NT2/D1 (cell line): ENCODE measurements at regions not wholly inside any gene's neighbourhood (a gene's known extent, or its start where the extent isn't known, plus 50 kb on each side); places are given as distances from the start of the nearest gene placed in this dataset.

Experiments
- DNase-seq: peaks from one replicate; pipeline ENCODE4 v3.0.0-alpha.2; 2011; ENCODE audit warnings: low read depth, low spot score
- H3K27me3 ChIP-seq: 2 replicates; pipeline ENCODE4 v1.6.0; 2011; ENCODE audit warnings: mild to moderate bottlenecking; ENCODE audit not compliant: insufficient read length, insufficient read depth
- H3K36me3 ChIP-seq: 2 replicates; pipeline ENCODE4 v1.6.1; 2011; ENCODE audit warnings: mild to moderate bottlenecking, low read length, mixed read lengths; ENCODE audit not compliant: insufficient read depth, insufficient read length
- H3K4me1 ChIP-seq: 2 replicates; pipeline ENCODE4 v1.5.1; 2011; ENCODE audit not compliant: insufficient read depth, insufficient read length
- H3K4me3 ChIP-seq: 2 replicates; pipeline ENCODE4 v1.5.1; 2011; ENCODE audit warnings: low read depth; ENCODE audit not compliant: insufficient read length
- H3K9ac ChIP-seq: 2 replicates; pipeline ENCODE4 v1.6.0; 2011; ENCODE audit warnings: low read depth; ENCODE audit not compliant: insufficient read length
- H3K9me3 ChIP-seq: 2 replicates; pipeline ENCODE4 v1.5.1; 2011; ENCODE audit warnings: mild to moderate bottlenecking, low read length; ENCODE audit not compliant: insufficient read depth
- SUZ12 ChIP-seq: IDR thresholded peaks from 2 replicates; pipeline ENCODE4 v1.6.1; 2011; ENCODE audit not compliant: insufficient read length, insufficient read depth; ENCODE audit errors: extremely low read depth
- YY1 ChIP-seq: IDR thresholded peaks from 2 replicates; pipeline ENCODE4 v1.6.1; 2011; ENCODE audit not compliant: insufficient read length, insufficient read depth
- ZNF274 ChIP-seq: IDR thresholded peaks from 2 replicates; pipeline ENCODE4 v1.6.1; 2011; ENCODE audit warnings: mild to moderate bottlenecking, low read depth, low read length

DNA sequence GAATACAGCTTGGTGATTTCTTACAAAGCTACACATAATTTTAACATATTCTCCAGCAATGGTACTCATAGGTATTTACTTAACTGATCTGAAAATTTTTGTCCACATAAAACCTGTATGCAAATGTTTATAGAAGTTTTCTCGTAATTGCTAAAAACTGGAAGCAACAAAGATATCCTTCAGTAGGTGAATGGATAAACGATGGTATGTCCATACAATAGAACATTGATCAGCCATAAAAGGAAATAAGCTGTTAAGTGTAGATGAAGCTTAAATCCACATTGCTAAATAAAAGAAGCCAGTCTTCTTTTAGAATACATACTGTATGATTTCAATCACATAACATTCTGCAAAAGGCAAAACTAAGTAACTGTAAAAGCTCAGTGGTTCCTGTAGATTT is 224.8 kb upstream of the DPYD start:
- DNase-seq: no peak
- H3K36me3 ChIP-seq: no peaks in the 10 kb centered on the region
- H3K27me3 ChIP-seq: no peaks in the 10 kb centered on the region
- no peak for TF ChIP-seq ZNF274
- no peak for TF ChIP-seq YY1
- TF ChIP-seq SUZ12: no peak
- no peaks in the 10 kb centered on the region for H3K9me3 ChIP-seq
- H3K9ac ChIP-seq: no peak overlapping the region
- no peak overlapping the region for H3K4me3 ChIP-seq
- no peaks in the 10 kb centered on the region for H3K4me1 ChIP-seq

DNA sequence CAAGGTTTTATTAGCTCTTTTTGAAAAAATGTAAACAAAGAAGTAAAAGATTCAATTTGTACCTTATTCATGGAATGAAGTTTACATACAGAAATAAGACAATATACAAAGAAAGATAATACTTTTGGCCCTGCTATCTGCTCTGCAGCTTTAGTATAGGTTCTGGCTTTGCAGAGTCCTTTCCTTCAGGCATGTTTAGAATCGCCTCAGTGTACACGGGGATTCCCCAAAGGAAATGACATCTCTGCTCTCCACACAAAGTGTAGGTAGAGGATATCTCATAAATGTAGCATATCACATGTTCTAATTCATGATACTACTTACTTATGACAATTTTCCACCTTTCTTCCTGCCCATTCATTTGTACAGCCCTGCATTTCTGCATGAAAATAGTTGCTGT is 222.6 kb upstream of the DPYD start:
- Histone ChIP-seq H3K36me3 (no peaks in the 10 kb centered on the region), H3K4me3 (no peak overlapping the region), H3K27me3 (no peaks in the 10 kb centered on the region), H3K9ac (no peak overlapping the region), H3K9me3 (no peaks in the 10 kb centered on the region), H3K4me1 (no peaks in the 10 kb centered on the region)
- DNase-seq: no peak
- TF ChIP-seq ZNF274 (no peak), YY1 (no peak), SUZ12 (no peak)

DNA sequence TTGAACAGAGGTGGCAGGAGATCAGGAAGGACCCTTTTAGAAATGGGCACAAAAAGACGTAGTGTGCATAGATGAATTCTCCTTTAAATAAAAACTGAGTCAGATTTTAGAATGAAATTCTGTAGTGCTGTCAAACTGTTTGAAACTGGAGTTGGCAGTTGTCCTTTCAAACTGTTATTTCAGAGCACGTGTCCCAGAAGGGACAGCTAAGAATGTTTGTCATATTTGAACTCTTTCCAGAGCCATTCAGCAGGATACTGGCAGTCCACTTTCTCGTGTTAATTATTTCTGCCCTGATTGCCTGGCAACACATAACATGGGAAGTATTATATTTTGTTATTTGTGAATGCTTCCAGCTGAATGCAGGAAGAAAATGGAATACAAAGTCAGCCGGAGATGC is 212.3 kb upstream of the DPYD start:
- TF ChIP-seq SUZ12: no peak
- TF ChIP-seq YY1: no peak
- no peak for TF ChIP-seq ZNF274
- no peak for DNase-seq
- Histone ChIP-seq H3K27me3 (no peaks in the 10 kb centered on the region), H3K36me3 (no peaks in the 10 kb centered on the region), H3K4me3 (no peak overlapping the region), H3K4me1 (no peaks in the 10 kb centered on the region), H3K9ac (no peak overlapping the region), H3K9me3 (no peaks in the 10 kb centered on the region)

DNA sequence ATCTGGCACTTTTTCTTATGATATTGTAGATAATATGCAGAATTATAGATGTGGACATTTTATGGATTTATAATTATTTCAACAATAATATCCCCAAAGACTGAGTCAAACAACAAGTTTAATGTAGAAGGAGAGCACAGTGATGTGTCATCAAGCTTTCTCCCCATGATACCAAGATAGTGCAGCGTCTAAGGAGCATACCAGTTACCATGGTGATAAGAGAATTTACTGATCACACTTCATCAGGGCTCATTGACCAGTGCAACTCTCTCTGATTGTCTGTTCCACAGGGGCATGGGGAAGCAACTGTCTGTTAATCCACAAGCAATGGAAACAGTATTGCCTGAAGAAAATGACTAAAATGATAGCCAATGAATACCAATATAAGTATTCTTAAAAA is 209.6 kb upstream of the DPYD start:
- no peak overlapping the region for H3K4me3 ChIP-seq

DNA sequence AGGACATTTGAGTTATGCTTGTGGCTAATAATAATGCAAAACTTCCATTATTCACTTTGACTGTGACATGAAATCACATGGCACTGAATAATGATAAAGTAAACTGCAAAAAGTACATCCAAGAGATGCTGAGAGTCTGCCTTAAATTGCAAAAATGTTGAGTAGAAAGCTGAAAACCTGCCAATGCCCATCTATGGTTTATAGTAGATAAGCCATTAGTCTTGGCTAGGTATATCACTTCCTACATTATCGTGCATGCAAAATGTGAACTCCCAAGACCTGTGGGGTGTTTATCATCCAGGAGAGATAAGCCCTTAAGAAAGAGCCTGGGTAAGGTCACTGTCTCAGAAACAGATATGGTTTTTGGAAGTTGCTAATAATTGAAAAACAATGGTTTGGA is 208.7 kb upstream of the DPYD start:
- H3K4me3 ChIP-seq: no peak overlapping the region
- no peak overlapping the region for H3K9ac ChIP-seq
- no peaks in the 10 kb centered on the region for H3K4me1 ChIP-seq
- no peaks in the 10 kb centered on the region for H3K27me3 ChIP-seq
- TF ChIP-seq YY1: no peak
- no peak for TF ChIP-seq SUZ12
- no peak for TF ChIP-seq ZNF274
- no peak for DNase-seq
- no peaks in the 10 kb centered on the region for H3K9me3 ChIP-seq
- no peaks in the 10 kb centered on the region for H3K36me3 ChIP-seq

More for the DNA sequence above, 209.6 kb upstream of the DPYD start:
- DNase-seq: no peak
- Histone ChIP-seq H3K36me3 (no peaks in the 10 kb centered on the region), H3K9me3 (no peaks in the 10 kb centered on the region), H3K27me3 (no peaks in the 10 kb centered on the region), H3K9ac (no peak overlapping the region), H3K4me1 (no peaks in the 10 kb centered on the region)
- no peak for TF ChIP-seq ZNF274
- no peak for TF ChIP-seq SUZ12
- TF ChIP-seq YY1: no peak

DNA sequence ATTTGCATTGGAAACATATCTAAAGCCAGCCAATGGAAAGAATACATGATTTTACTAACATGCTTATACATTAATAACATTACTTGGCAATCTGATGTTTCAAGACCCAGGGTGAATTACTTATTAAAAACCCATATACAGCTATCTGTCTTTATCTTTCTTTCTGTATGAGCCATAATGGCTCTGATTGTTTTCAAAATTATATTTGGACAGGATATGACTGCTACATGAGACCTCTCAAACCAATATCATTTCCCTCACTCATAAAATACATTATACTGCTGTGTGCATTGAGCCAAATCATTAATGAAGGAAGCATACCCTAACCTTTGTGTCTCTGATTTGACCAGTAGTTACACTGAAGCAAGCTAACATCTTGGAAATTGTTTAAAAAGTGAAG is 205.9 kb upstream of the DPYD start:
- no peak for DNase-seq
- Histone ChIP-seq H3K9me3 (no peaks in the 10 kb centered on the region), H3K4me3 (no peak overlapping the region), H3K27me3 (no peaks in the 10 kb centered on the region), H3K9ac (no peak overlapping the region), H3K4me1 (no peaks in the 10 kb centered on the region), H3K36me3 (no peaks in the 10 kb centered on the region)
- TF ChIP-seq YY1: no peak

DNA sequence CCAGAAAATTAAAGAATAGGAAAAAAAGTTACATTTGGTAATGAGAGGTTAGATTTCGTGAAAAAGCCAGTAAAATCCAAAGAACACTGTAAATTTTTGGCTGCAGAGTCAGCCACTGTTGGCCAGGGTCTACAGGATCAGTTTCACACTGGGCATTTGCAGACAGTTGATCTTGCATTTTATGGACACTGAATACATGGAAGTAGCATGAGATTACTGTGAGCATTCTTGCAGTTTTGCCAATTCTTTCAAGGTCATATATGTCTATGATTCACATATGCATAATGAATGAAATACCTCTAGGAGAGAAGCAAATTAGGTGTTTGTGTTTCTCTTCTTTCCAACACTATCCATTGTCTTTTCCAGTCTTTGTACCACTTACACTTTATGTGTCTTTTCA is 200.8 kb upstream of the DPYD start:
- H3K27me3 ChIP-seq: no peaks in the 10 kb centered on the region
- H3K4me1 ChIP-seq: no peaks in the 10 kb centered on the region
- H3K36me3 ChIP-seq: no peaks in the 10 kb centered on the region
- TF ChIP-seq SUZ12: no peak
- no peak for TF ChIP-seq ZNF274
- TF ChIP-seq YY1: no peak
- H3K4me3 ChIP-seq: no peak overlapping the region
- no peak overlapping the region for H3K9ac ChIP-seq
- no peaks in the 10 kb centered on the region for H3K9me3 ChIP-seq
- DNase-seq: no peak

DNA sequence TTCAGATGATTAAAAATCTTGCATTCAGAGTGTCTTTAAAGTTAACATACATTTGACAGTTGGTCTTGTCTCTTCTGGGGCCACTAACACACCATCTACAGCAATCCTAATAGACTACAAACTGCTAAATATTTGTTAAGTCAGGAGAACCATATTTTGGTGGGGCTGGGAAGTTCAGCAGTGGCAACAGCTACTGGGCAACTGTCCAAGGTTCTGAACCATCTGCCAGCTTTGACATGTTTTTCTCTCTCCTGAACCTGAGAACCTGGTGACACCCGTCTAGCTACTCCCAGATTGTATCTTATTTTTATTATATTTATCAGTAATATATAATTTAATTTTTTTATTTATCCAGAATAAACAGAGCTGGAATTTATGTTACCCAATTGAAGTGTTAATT is 199.0 kb upstream of the DPYD start:
- no peaks in the 10 kb centered on the region for H3K36me3 ChIP-seq
- TF ChIP-seq SUZ12: no peak
- TF ChIP-seq YY1: no peak
- no peak for TF ChIP-seq ZNF274
- no peaks in the 10 kb centered on the region for H3K9me3 ChIP-seq
- no peak overlapping the region for H3K4me3 ChIP-seq
- no peaks in the 10 kb centered on the region for H3K27me3 ChIP-seq
- H3K4me1 ChIP-seq: no peaks in the 10 kb centered on the region
- peak; percentile 9 for DNase-seq
- H3K9ac ChIP-seq: no peak overlapping the region
